GM18907 (cell line): ENCODE measurements at regions not wholly inside any gene's neighbourhood (a gene's known extent, or its start where the extent isn't known, plus 50 kb on each side); places are given as distances from the start of the nearest gene placed in this dataset.
"Not testable (repeated sequence)": the region's sequence is repeated elsewhere in the genome, so short reads cannot be mapped to it uniquely, and the experiment has no call there.

ENCODE experiments used
- ATAC-seq: cut with Tn5 transposase; IDR thresholded peaks from one replicate; pipeline ENCODE4 v1.9.1; 2021; ENCODE audit warnings: mild to moderate bottlenecking, moderate library complexity; ENCODE audit not compliant: unreplicated experiment

GRCh38 chr13:97520061-97520460 is 86.1 kb downstream of the RAP2A start:
- no peak for ATAC-seq

GRCh38 chr13:97520866-97521265 is 86.9 kb downstream of the RAP2A start:
- no peak for ATAC-seq

- ATAC-seq = no peak
Observed at GRCh38 chr13:97521726-97522125, 87.8 kb downstream of the RAP2A start.

GRCh38 chr13:97522243-97522642 is 88.3 kb downstream of the RAP2A start:
- ATAC-seq = no peak

- no peak for ATAC-seq
Observed at GRCh38 chr13:97526556-97526955, 92.6 kb downstream of the RAP2A start.

- ATAC-seq = no peak
Observed at GRCh38 chr13:97528518-97528917, 94.5 kb downstream of the RAP2A start.

- no peak for ATAC-seq
Observed at GRCh38 chr13:97534540-97534939, 100.6 kb downstream of the RAP2A start.

GRCh38 chr13:97535614-97536013 is 101.6 kb downstream of the RAP2A start:
- ATAC-seq = no peak

- ATAC-seq = peak; percentile 89
Observed at GRCh38 chr13:97537110-97537509, 103.1 kb downstream of the RAP2A start.

GRCh38 chr13:97538203-97538602 is 104.2 kb downstream of the RAP2A start:
- no peak for ATAC-seq

GRCh38 chr13:97539651-97540610 is 106.0 kb downstream of the RAP2A start:
- ATAC-seq = peak; percentile 58

- no peak for ATAC-seq
Observed at GRCh38 chr13:97540696-97541095, 106.7 kb downstream of the RAP2A start.

- no peak for ATAC-seq
Observed at GRCh38 chr13:97542102-97542685, 108.2 kb downstream of the RAP2A start.

GRCh38 chr13:97544031-97544765 is 110.2 kb downstream of the RAP2A start:
- no peak for ATAC-seq

- ATAC-seq = not testable (repeated sequence)
Observed at GRCh38 chr13:97544971-97545499, 111.1 kb downstream of the RAP2A start.

GRCh38 chr13:97548138-97548537 is 114.2 kb downstream of the RAP2A start:
- ATAC-seq = peak; percentile 57

GRCh38 chr13:97548711-97549110 is 114.7 kb downstream of the RAP2A start:
- no peak for ATAC-seq

- no peak for ATAC-seq
Observed at GRCh38 chr13:97549201-97549600, 115.2 kb downstream of the RAP2A start.

- no peak for ATAC-seq
Observed at GRCh38 chr13:97554496-97554895, 120.5 kb downstream of the RAP2A start.

- no peak for ATAC-seq
Observed at GRCh38 chr13:97555034-97555433, 121.1 kb downstream of the RAP2A start.

- no peak for ATAC-seq
Observed at GRCh38 chr13:97559030-97559429, 125.1 kb downstream of the RAP2A start.
